Islet of Langerhans (tissue), 1 donor: ENCODE measurements at regions not wholly inside any gene's neighbourhood (a gene's known extent, or its start where the extent isn't known, plus 50 kb on each side); places are given as distances from the start of the nearest gene placed in this dataset.
"Not testable (repeated sequence)": the region's sequence is repeated elsewhere in the genome, so short reads cannot be mapped to it uniquely, and the experiment has no call there.

Experiments
- FAIRE-seq: peaks from one replicate; lab custom pipeline; 2011; peaks lifted over from hg19 to GRCh38; lab: Jason Lieb, UNC

GRCh38 chr6:27623103-27623502, 150.2 kb upstream of the ZNF184 start:
- no peak for FAIRE-seq

DNA sequence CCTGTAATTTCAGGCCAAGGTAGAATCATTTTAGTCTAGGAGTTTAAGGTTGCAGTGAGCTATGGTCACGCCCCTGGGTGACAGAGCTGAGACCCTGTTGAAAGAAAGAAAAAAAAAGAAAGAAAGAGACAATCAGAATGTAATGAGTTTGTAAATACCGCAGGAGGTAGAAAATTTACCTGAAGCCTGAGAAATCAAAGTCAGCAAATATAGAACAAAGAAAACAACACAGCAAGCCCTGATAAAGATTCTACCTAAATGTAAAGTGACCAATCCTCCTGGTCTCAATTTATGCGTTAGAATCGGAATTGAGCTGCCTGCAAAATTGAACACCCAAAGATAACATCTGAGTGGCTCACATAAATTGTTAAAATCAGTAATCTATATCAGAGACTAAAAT, 146.5 kb upstream of the ZNF184 start:
- no peak for FAIRE-seq

GRCh38 chr6:27617700-27618689, 145.1 kb upstream of the ZNF184 start:
- no peak for FAIRE-seq

DNA sequence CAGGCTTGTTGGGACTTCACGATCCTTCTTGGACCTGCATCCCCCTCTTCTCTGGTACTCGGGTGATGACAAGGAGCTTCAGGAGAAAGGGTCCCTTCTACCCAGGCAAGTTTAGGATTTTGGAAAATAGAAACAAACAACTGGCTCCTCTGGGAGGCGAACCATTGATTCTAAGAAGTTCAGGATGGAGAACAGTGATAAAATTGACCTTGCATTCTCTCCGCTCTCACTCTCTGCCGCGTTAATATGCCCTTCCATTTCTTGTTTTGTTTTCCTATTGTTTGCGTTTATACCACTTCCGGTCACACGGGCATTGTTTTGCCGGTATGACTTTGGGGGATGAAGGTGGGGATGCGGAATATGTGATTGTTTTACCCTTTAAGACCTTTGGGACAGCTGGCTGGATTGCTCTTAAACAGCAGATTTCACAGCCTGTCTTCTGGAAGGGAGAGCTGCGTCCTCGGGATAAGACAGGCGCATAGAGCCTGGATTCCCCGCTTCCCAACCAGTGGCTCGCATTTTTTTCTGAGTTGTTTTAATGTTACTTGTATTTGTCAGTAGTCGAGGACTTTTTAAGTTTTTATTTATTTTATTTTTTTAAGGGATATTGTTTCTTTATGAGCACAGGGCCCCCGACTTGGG, 144.3 kb upstream of the ZNF184 start:
- no peak for FAIRE-seq

DNA sequence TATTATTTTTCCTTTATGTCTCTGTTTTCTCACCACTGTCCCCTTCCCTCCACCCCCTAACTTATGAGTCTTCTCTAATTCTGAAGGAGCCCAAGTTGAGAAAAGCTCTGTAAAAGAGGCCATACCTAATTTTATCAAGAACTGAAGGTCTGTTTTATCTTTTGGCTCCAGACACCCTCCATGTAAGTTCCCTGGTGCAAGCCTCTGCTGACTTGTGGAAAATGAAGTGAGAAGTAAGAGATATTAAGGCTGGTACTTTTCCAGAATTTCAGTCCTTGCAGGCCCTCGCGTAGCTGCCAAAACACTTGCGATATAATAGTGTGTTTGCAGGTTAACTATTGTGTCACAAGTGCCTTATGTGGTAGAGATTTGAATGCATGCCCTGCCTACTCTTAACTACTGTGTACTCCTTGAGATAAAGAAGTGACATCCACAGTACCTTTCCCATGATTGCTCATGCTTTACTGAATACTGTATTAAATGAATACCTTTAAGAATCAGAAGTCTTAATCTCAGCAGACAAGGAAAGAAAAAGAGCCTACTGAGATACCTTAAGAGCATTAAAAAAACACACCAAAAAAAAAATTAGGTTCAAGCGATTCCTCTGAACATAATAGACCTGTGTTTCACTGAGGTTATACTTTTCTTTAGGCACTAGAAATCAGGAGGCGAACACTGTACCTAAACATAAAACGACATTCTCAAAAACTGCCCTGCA, 143.6 kb upstream of the ZNF184 start:
- no peak for FAIRE-seq

DNA sequence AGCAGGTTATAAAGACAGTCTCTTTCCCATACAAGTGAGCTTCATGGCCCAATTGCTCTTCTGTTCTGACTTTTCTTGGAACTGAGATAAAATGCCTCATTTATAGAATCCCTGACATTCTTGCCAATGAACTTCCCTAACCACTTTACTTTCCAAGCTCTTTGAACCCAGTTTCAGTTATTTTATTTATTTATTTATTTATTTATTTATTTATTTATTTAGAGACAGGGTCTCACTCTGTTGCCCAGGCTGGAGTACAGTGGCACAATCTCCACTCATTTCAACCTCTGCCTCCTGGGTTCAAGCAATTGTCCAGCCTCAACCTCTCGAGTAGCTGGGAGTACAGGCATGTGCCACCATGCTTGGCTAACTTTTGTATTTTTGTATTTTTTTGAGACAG, 138.5 kb upstream of the ZNF184 start:
- FAIRE-seq: no peak

GRCh38 chr6:27608916-27609883, 136.3 kb upstream of the ZNF184 start:
- FAIRE-seq: no peak

DNA sequence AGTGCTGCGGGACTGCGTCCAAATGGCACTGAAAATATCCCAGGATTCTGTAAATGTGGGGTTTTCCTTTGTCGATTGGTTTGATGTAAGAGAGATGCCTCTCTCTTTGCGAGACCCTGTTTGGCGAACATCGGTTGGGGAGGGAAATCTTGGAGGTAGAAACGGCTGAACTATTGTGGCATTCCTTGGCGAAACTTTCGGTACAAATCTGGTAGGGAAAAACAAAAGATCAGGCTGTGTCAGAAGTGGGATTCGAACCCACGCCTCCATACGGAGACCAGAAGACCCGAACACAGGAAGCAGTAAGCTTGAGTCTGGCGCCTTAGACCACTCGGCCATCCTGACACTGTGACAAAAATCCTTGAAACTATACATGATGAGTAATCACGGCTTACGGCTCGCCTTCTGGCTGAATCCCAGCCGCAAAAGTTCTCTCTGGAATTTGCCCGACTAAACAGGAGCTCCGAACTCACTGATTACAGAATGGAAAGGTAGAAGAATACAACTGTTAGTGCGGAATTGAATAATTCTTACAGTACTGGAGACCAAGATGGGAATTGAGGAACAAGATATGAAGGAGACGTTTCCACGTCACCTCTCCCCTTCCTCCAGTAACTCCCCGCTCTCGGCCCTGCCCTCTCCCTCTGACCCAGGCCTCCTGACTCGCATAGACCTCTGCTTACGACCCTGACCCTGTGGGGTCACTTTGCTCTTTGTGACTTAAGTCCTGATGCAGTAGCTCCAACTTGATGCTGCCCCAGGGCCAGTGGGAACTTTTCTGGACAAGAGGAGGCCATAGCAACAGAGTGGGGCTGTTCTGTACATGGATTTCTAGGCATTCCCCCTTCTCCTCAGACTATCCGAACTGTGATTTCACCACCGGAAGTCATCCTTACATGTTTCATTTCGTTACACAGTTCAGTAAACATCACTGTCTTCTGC, 132.8 kb upstream of the ZNF184 start:
- FAIRE-seq: no peak

DNA sequence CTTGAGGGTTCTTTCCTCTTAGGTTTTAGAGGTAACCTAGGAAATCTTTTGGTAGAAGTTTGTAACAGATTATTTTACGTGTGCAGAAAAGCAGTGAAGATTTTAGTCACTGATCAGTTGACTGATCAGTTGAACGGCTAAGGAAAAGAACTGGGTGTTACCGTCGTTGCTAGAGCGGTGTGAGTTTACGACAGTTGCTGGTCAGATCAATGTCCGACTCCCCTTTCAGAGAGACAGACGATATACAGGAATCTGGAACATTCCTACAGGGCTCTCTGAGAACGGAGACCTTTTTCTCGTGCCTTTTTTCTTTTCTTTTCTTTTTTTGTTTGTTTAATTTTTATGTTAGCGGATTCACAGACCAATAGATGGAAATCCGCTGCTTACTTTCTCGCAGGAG, 132.1 kb upstream of the ZNF184 start:
- FAIRE-seq: no peak

DNA sequence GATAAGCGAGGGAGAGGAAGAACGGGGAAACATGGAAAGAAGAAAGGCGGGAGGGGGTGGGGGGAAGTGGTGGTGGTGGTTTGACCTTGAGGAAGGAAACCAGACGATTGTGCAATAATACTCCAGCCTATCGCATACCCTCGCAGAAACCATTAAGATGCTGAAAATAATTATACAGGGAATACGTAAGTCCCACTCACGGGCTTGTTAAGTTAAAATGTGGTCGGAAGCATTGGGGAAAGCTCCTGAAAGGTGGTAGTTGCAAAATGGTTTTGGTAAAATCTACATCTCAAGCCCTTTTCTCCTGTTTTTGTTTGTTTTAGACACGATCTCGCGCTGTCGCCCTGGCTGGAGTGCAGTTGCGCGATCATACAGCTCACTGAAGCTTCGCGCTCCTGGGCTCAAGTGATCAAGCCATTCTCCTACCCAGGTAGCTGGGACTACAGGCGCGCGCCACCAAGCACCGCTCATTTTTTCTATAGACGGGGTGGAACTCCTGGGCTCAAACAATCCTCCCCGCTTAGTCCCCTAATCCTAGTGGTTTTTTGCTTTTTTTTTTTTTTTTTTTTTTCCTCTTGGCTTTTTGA, 128.9 kb upstream of the ZNF184 start:
- no peak for FAIRE-seq

DNA sequence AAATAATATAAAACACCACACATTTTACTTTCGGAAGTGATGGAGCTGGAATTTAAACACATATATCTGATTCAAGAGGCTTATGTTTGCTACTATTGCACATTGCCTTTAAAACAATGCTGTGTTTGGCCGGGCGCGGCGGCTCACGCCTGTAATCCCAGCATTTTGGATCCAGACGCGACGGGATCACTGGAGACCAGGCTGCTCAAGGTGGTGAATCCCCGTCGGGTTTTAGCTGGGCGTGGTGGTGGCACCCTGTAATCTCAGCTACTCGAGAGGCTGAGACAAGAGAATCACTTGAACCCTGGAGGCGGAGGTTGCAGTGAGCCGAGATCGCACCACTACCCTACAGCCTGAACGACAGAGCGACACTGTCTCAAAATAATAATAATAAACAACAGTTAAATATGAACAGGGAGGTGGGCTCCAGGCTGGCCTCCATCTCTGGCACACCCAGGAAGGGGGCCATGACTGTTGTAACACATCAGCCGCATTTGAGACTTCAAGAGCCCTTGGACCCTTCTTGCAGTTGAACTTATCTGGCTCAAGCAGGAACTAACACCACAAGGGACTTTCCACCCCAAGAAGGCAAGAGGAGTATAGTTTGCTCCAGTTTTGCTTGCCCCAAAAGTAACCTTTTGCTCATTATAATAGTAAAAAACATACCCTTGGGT, 127.1 kb upstream of the ZNF184 start:
- FAIRE-seq: no peak

- not testable (repeated sequence) for FAIRE-seq
These were observed 124.2 kb upstream of the ZNF184 start for GRCh38 chr6:27597031-27597567.

GRCh38 chr6:27593861-27594260, 121.0 kb upstream of the ZNF184 start:
- no peak for FAIRE-seq

- no peak for FAIRE-seq
These were observed 120.4 kb upstream of the ZNF184 start for GRCh38 chr6:27593200-27593818.

DNA sequence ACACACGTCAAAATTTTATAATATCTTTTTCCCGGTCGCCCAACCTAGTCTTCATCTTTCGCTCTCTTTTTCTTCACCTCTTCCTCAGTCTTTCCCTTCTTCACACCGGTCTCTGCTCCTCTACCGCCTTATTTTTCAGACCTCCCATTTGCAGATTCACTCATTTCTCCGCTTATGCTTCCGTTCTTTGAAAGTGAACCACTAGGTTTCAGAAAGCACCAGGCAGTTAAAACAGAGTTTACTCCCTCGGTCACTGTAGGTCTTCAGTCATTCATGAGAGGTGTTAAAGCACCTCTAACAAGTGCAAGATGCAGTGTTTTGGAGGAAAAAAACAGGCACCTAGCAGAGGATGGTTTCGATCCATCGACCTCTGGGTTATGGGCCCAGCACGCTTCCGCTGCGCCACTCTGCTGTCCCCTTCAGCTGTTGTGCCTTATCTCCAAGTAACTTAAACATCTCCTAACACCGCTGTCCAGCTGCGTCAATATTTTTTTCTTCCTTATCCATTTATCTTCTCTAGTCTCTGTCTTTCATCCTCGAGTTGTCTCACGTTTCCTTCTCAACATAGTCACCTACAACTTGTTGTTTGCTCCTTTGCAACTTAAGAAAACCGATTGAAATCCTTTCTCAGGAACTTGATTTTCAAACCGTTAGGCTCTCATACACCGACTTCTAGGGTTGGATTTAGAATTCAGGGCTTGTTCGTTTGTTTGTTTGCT, 119.7 kb upstream of the ZNF184 start:
- FAIRE-seq: no peak

GRCh38 chr6:27591699-27592480, 119.0 kb upstream of the ZNF184 start:
- no peak for FAIRE-seq

DNA sequence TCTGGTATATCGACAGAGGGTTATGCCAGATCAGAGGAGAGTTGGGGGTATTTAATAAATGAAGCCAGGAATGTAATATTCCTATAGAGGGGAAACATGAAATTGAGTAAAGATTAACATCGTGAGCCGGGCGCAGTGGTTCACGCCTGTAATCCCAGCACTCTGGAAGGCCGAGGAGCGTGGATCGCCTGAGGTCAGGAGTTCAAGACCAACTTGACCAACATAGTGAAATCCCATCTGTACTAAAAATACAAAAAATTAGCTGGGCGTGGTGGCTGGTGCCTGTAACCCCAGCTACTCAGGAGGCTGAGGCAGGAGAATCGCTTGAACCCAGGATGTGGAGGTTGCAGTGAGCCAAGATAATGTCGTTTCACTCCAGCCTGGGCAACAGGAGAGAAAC, 112.4 kb upstream of the ZNF184 start:
- FAIRE-seq: not testable (repeated sequence)
